ENCODE measurements at regions not wholly inside any gene's neighbourhood (a gene's known extent, or its start where the extent isn't known, plus 50 kb on each side); places are given as distances from the start of the nearest gene placed in this dataset.
A peak's percentile ranks its signal among the peaks of the same experiment; 100 is the strongest.
"Not testable (repeated sequence)": the region's sequence is repeated elsewhere in the genome, so short reads cannot be mapped to it uniquely, and the experiment has no call there.

DNA sequence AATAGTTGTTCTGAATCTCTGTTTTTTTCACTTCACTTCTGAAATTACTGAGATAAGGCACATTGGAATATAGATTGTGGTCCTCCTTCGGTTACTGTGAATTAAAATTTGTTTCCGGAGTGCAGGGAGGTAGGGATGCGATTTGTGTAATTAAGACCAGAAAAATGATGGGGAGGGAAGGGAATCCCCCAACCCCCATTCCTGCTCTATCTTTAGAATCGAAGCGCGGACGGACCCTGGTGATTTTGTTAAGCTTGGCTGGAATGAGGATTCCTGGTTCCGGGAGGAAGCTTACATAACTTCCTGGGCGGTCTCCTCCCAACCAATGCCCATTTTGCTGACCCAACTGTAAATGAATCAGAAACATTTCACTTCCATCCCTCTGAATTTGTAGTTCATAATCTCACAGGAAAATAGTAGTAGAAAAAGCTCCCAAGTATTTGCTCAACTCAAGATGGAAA is 220.1 kb upstream of the MSX2 start:
- Mint-ChIP-seq H3K27ac (no peak overlapping the region), H3K4me3 (no peak overlapping the region), H3K4me1 (peaks cover 5% of the 10 kb centered on the region), H3K36me3 (peaks cover 2% of the 10 kb centered on the region), H3K27me3 (ENCODE audit: insufficient read depth, low read depth) (no peaks in the 10 kb centered on the region), H3K9me3 (peaks cover 13% of the 10 kb centered on the region)
- no peaks in the 10 kb centered on the region for H3F3A ChIP-seq (ENCODE audit: low read depth)
- no peak for DNase-seq (ENCODE audit: low spot score)
- TF ChIP-seq, protein P1, sequence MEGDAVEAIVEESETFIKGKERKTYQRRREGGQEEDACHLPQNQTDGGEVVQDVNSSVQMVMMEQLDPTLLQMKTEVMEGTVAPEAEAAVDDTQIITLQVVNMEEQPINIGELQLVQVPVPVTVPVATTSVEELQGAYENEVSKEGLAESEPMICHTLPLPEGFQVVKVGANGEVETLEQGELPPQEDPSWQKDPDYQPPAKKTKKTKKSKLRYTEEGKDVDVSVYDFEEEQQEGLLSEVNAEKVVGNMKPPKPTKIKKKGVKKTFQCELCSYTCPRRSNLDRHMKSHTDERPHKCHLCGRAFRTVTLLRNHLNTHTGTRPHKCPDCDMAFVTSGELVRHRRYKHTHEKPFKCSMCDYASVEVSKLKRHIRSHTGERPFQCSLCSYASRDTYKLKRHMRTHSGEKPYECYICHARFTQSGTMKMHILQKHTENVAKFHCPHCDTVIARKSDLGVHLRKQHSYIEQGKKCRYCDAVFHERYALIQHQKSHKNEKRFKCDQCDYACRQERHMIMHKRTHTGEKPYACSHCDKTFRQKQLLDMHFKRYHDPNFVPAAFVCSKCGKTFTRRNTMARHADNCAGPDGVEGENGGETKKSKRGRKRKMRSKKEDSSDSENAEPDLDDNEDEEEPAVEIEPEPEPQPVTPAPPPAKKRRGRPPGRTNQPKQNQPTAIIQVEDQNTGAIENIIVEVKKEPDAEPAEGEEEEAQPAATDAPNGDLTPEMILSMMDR (IDR thresholded peaks at IDR 0.05), result no peak
- TF ChIP-seq EZH2 (IDR thresholded peaks at IDR 0.05) (no peak), EZH2phosphoT487 (IDR thresholded peaks at IDR 0.05) (no peak)
- H4K20me1 ChIP-seq (ENCODE audit: low read depth), result no peaks in the 10 kb centered on the region
- no peak overlapping the region for H3K4me3 ChIP-seq
- no peaks in the 10 kb centered on the region for H3K36me3 ChIP-seq
- no peaks in the 10 kb centered on the region for H3K4me1 ChIP-seq
- no peak overlapping the region for H3K27ac ChIP-seq
- H3K9ac ChIP-seq, result no peak overlapping the region
- H3K27me3 ChIP-seq, result no peaks in the 10 kb centered on the region
- no peak overlapping the region for H3K4me2 ChIP-seq
- H3K79me2 ChIP-seq (ENCODE audit: low read depth), result no peaks in the 10 kb centered on the region
- H3K9me3 ChIP-seq (ENCODE audit: low read depth), result no peaks in the 10 kb centered on the region
- no peak overlapping the region for H2AFZ ChIP-seq (replicated peaks)

DNA sequence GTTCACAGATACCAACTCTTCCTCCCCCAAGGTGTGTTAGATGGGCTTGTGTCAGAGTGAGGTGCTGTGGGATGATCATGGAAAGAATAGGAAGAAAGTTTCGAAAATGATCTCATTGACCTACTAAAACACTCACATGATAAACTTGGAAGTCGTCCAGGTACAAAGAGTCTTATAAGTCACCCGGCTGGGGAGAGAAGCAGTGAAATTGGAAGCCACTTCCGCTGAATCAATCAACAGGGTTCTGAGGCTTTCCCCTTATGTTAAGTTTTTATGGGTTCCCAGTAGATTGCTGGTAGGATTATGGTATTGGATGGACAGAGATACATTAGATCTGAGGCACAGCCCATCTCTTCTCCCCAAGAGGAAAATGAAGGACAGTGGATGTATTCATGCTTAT is 218.8 kb upstream of the MSX2 start:
- Mint-ChIP-seq H3K4me3 (no peak overlapping the region), H3K36me3 (no peaks in the 10 kb centered on the region), H3K9me3 (peaks cover 2% of the 10 kb centered on the region), H3K27me3 (ENCODE audit: insufficient read depth, low read depth) (peaks cover under 1% of the 10 kb centered on the region), H3K27ac (no peak overlapping the region), H3K4me1 (peaks cover 5% of the 10 kb centered on the region)
- Histone ChIP-seq H3K36me3 (no peaks in the 10 kb centered on the region), H3K27me3 (no peaks in the 10 kb centered on the region), H3K4me3 (no peak overlapping the region), H3K9ac (no peak overlapping the region), H3K4me1 (no peaks in the 10 kb centered on the region), H3K4me2 (no peak overlapping the region), H3K79me2 (ENCODE audit: low read depth) (no peaks in the 10 kb centered on the region), H3K27ac (no peak overlapping the region), H3K9me3 (ENCODE audit: low read depth) (no peaks in the 10 kb centered on the region), H3F3A (ENCODE audit: low read depth) (no peaks in the 10 kb centered on the region), H2AFZ (replicated peaks) (no peak overlapping the region), H4K20me1 (ENCODE audit: low read depth) (no peaks in the 10 kb centered on the region)
- no peak for TF ChIP-seq EZH2phosphoT487 (IDR thresholded peaks at IDR 0.05)
- TF ChIP-seq, protein P1 (IDR thresholded peaks at IDR 0.05), result no peak
- TF ChIP-seq EZH2 (IDR thresholded peaks at IDR 0.05), result no peak
- no peak for DNase-seq (ENCODE audit: low spot score)

DNA sequence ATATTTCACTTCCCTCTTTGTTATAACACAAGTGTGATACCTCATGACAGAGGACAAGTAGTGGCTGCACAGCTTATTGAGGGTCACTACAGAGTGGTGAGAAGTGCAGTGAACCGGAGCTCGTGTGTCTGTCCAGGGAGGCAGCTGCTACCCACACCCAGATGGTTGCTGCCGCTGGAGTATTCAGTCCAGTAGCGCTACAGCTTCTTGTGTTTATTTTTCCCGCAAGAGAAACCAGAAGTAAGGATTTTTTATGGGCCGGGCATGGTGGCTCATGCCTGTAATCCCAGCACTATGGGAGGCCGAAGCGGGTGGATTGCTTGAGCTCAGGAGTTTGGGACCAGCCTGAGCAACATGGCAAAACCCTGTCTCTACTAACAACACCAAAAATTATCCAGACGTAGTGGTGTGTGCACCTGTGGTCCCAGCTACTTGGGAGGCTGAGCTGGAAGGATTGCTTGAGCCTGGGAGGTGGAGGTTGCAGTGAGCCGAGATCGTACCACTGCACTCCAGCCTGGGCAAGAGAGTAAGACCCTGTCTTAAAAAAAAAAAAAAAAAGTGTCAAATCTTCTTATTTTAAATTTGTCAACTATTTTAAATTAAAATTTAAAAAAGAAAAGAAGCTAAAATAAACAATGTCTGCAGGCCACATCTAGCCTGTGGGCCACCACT is 213.5 kb upstream of the MSX2 start:
- not testable (repeated sequence) for H3F3A ChIP-seq (ENCODE audit: low read depth); H3K4me3 ChIP-seq; H4K20me1 ChIP-seq (ENCODE audit: low read depth); H3K4me2 ChIP-seq; H3K36me3 Mint-ChIP-seq; H3K27me3 ChIP-seq; H3K27ac ChIP-seq; H3K79me2 ChIP-seq (ENCODE audit: low read depth); H3K4me3 Mint-ChIP-seq; H3K9me3 Mint-ChIP-seq; H2AFZ ChIP-seq (replicated peaks); H3K9ac ChIP-seq; H3K9me3 ChIP-seq (ENCODE audit: low read depth); H3K36me3 ChIP-seq; DNase-seq (ENCODE audit: low spot score)
- peaks cover 22% of the 10 kb centered on the region for H3K27me3 Mint-ChIP-seq (ENCODE audit: insufficient read depth, low read depth)
- peaks cover 11% of the 10 kb centered on the region for H3K4me1 ChIP-seq
- peaks cover 20% of the 10 kb centered on the region for H3K4me1 Mint-ChIP-seq
- H3K27ac Mint-ChIP-seq, result peak overlapping the region; percentile 41

DNA sequence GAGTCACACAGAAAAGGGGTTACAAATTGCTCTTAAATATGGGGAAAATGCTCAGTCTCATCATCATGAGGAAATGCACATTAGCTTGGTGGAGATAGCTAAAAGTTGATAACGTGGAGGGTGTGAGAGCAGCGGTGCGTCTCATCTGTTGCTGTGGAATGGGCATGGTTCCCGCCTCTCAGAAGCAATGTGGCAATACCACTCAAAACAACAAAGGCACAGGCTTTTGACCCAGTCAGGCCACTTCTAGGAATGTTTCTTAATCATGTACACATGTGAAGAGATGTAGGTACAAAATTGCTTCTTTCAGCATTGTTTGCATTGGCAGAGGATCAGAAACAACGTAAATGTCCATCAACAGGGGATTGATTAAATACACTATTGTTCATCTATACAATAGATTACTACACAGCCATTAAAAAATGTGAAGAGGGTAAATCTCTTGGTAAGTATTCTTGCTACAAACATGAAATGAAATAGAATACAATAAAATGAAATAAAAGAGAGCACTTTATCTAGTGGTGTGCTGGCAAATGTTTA is 212.6 kb upstream of the MSX2 start:
- Histone ChIP-seq H2AFZ (replicated peaks) (no peak overlapping the region), H3K9me3 (ENCODE audit: low read depth) (no peaks in the 10 kb centered on the region), H3K79me2 (ENCODE audit: low read depth) (no peaks in the 10 kb centered on the region), H3K9ac (no peak overlapping the region), H4K20me1 (ENCODE audit: low read depth) (no peaks in the 10 kb centered on the region), H3F3A (ENCODE audit: low read depth) (no peaks in the 10 kb centered on the region), H3K27me3 (no peaks in the 10 kb centered on the region), H3K4me1 (peaks cover 11% of the 10 kb centered on the region), H3K27ac (no peak overlapping the region), H3K36me3 (no peaks in the 10 kb centered on the region), H3K4me2 (no peak overlapping the region), H3K4me3 (no peak overlapping the region)
- TF ChIP-seq EZH2phosphoT487 (IDR thresholded peaks at IDR 0.05) (no peak), EZH2 (IDR thresholded peaks at IDR 0.05) (no peak)
- TF ChIP-seq, protein P1 (IDR thresholded peaks at IDR 0.05), result no peak
- Mint-ChIP-seq H3K4me3 (no peak overlapping the region), H3K9me3 (peaks cover 5% of the 10 kb centered on the region), H3K4me1 (peaks cover 18% of the 10 kb centered on the region), H3K27ac (peak overlapping the region; percentile 18), H3K36me3 (no peaks in the 10 kb centered on the region), H3K27me3 (ENCODE audit: insufficient read depth, low read depth) (peaks cover 24% of the 10 kb centered on the region)
- no peak for DNase-seq (ENCODE audit: low spot score)

Measured in neural progenitor cell (in vitro differentiated cells).